HFF-Myc (cell line): ENCODE measurements at regions not wholly inside any gene's neighbourhood (a gene's known extent, or its start where the extent isn't known, plus 50 kb on each side); places are given as distances from the start of the nearest gene placed in this dataset.

Experiments
- DNase-seq: peaks from one replicate; pipeline ENCODE4 v3.0.0-alpha.2; 2011; ENCODE audit warnings: low read depth; ENCODE audit errors: extremely low read depth
- H3K4me3 ChIP-seq: replicated peaks from 2 replicates; pipeline ENCODE4 v1.5.1; 2011; ENCODE audit warnings: low read depth, mild to moderate bottlenecking, control low read depth, low read length
- CTCF ChIP-seq: IDR thresholded peaks from 2 replicates; pipeline ENCODE4 v1.5.1; 2012; ENCODE audit warnings: mild to moderate bottlenecking, low read depth, low read length, control low read depth; ENCODE audit errors: missing control alignments

DNA sequence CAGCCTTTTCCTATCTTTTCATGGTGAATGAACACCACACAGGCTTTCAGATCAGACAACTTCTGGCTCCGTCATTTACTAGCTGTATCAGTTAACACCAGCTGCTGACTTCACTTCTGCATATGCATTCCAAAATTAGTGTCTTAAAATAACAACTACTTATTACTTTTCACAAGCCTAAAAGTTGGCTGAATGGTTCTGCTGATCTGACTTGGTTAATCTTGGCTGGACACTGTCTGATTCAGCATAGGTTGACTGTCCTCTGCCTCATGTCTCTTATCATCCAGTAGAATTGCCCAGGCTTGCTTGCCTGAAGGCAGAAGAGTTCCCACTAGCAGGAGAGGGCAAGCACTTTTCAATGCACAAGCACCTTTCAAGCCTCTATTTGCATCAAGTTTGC, 72.7 kb downstream of the MARCHF4 start:
- no peak for TF ChIP-seq CTCF
- no peak overlapping the region for H3K4me3 ChIP-seq
- DNase-seq: no peak

DNA sequence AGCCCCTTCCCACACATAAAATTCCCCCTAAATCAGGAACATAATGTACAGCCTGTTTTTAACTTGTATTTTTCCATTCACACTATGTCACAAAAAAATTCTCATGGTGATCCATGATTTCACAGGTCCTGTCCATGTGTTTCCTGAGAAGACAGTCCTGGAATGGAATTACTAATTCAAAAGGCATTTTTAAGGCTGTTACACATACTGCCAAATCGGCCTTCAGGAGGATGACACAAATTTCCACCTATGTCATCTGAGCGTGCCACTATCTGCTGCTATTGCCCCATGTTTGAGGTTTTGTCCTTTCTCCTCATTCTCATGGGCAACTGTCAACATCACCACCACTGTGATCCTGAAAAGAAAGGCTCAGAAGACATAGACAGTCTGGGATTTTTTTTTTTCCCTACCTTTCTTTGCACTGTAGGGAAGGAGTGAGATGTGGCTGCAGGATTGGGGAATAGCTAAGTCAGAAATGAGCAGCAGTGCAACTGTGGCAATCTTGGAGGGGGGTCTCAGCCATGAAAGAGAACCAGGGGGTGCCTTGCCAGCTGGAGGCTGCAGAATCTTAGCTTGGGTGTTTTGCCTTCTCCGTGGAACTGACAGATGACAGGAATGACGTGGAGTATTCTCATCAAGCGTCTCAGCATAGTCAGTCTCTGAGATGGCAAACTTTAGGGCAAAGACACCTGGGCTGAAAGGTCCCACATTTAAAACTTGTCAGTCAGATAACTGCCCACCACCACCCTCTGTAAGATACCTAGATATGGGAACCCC, 73.4 kb downstream of the MARCHF4 start:
- DNase-seq: peak; percentile 32
- TF ChIP-seq CTCF: no peak
- no peak overlapping the region for H3K4me3 ChIP-seq

DNA sequence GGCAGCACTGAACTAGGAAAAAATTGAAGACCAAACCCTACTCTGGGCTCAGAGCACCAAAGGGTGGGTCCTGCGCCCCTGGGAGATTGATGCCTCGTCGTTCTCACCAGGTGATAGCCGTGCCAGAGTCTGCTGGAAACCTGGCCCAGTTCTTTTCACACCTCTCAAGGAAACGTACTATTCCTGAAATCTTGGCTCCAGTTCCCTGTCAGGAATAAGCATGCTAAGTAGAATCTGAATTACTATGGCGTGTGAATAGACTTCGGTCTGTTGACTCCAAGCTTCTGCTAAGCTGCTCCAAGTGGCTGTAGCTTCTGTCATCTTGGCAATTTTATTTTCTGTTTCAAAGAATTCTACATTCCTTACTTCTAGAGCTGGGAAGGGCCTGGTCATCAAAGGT, 75.4 kb downstream of the MARCHF4 start:
- H3K4me3 ChIP-seq: no peak overlapping the region
- no peak for DNase-seq
- TF ChIP-seq CTCF: no peak

- no peak for DNase-seq
- TF ChIP-seq CTCF: no peak
- no peak overlapping the region for H3K4me3 ChIP-seq
Observed at GRCh38 chr2:216294305-216294704, 78.0 kb downstream of the MARCHF4 start.

DNA sequence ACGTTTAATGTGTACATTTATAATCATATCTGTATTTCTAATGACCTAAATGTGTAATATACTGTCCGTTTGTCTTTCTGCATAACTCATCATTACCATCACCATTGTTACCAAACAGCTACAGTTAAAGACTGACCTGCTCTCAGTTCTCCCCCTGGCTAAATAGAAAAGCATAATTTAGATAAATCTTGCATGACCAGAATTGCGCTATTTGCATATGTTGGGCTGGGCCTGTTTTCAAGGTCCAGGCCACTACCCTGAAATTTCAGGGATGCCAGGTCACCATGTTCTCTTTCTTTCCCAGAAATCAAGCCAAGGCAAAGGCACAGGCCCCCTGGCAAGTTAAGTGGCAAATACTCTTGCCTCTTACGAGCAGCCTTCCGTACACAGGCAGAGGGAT, 78.4 kb downstream of the MARCHF4 start:
- H3K4me3 ChIP-seq: no peak overlapping the region
- no peak for DNase-seq
- TF ChIP-seq CTCF: no peak

- TF ChIP-seq CTCF: no peak
- no peak overlapping the region for H3K4me3 ChIP-seq
- DNase-seq: no peak
Observed at GRCh38 chr2:216292886-216293301, 79.4 kb downstream of the MARCHF4 start.

- no peak for DNase-seq
- no peak overlapping the region for H3K4me3 ChIP-seq
- no peak for TF ChIP-seq CTCF
Observed at GRCh38 chr2:216292475-216292874, 79.8 kb downstream of the MARCHF4 start.
